ENCODE measurements at regions not wholly inside any gene's neighbourhood (a gene's known extent, or its start where the extent isn't known, plus 50 kb on each side); places are given as distances from the start of the nearest gene placed in this dataset.

GRCh38 chr6:14582749-14583148 is 465.2 kb downstream of the CD83 start:
- TF ChIP-seq SMC3 (conservative IDR thresholded peaks at IDR 0.05; ENCODE audit: poor library complexity) (no peak), CTCF (IDR thresholded peaks at IDR 0.05; ENCODE audit: poor library complexity, severe bottlenecking) (no peak), MXI1 (conservative IDR thresholded peaks at IDR 0.05; ENCODE audit: poor library complexity, severe bottlenecking) (no peak), REST (IDR thresholded peaks at IDR 0.05; ENCODE audit: borderline replicate concordance) (no peak), EZH2 (IDR thresholded peaks at IDR 0.05; ENCODE audit: borderline replicate concordance, insufficient read depth, low read length, poor library complexity, severe bottlenecking) (no peak), RAD21 (conservative IDR thresholded peaks at IDR 0.05) (no peak), POLR2AphosphoS5 (IDR thresholded peaks at IDR 0.05) (no peak), EP300 (conservative IDR thresholded peaks at IDR 0.05; ENCODE audit: poor library complexity, severe bottlenecking) (no peak), TAF1 (IDR thresholded peaks at IDR 0.05; ENCODE audit: low read depth) (no peak)

GRCh38 chr6:14583826-14584225 is 466.3 kb downstream of the CD83 start:
- H3K4me2 ChIP-seq (ENCODE audit: low read length) = no peak overlapping the region
- H3K9ac ChIP-seq (ENCODE audit: low read length) = no peak overlapping the region
- no peaks in the 10 kb centered on the region for H3K79me2 ChIP-seq (replicated peaks; ENCODE audit: insufficient read depth, low read length)
- no peaks in the 10 kb centered on the region for H3K9me3 ChIP-seq (ENCODE audit: low read length)
- no peaks in the 10 kb centered on the region for H3K27me3 ChIP-seq (ENCODE audit: insufficient read depth, low read depth, low read length)
- H3K36me3 ChIP-seq (ENCODE audit: insufficient read depth, low read length) = no peaks in the 10 kb centered on the region
- no peaks in the 10 kb centered on the region for H3F3A ChIP-seq (ENCODE audit: insufficient read depth, low read length, poor library complexity, severe bottlenecking)
- no peak overlapping the region for H3K27ac ChIP-seq (ENCODE audit: low read length)
- H3K9me2 ChIP-seq (ENCODE audit: insufficient read depth, low read length) = no peaks in the 10 kb centered on the region
- TF ChIP-seq TAF1 (IDR thresholded peaks at IDR 0.05; ENCODE audit: low read depth) (no peak), REST (IDR thresholded peaks at IDR 0.05; ENCODE audit: borderline replicate concordance) (no peak), RAD21 (conservative IDR thresholded peaks at IDR 0.05) (no peak), POLR2AphosphoS5 (IDR thresholded peaks at IDR 0.05) (no peak), CTCF (IDR thresholded peaks at IDR 0.05; ENCODE audit: poor library complexity, severe bottlenecking) (no peak), EZH2 (IDR thresholded peaks at IDR 0.05; ENCODE audit: borderline replicate concordance, insufficient read depth, low read length, poor library complexity, severe bottlenecking) (no peak)
- no peak overlapping the region for H3K4me3 ChIP-seq (ENCODE audit: low read length)
- H4K20me1 ChIP-seq (ENCODE audit: insufficient read depth) = no peaks in the 10 kb centered on the region
- H2AFZ ChIP-seq (ENCODE audit: low read depth, low read length) = no peak overlapping the region

More at GRCh38 chr6:14582749-14583148, 465.2 kb downstream of the CD83 start:
- Histone ChIP-seq H4K20me1 (ENCODE audit: insufficient read depth) (no peaks in the 10 kb centered on the region), H3K79me2 (replicated peaks; ENCODE audit: insufficient read depth, low read length) (no peaks in the 10 kb centered on the region), H3K9ac (ENCODE audit: low read length) (no peak overlapping the region), H3F3A (ENCODE audit: insufficient read depth, low read length, poor library complexity, severe bottlenecking) (no peaks in the 10 kb centered on the region), H3K9me3 (ENCODE audit: low read length) (no peaks in the 10 kb centered on the region), H2AFZ (ENCODE audit: low read depth, low read length) (no peak overlapping the region), H3K9me2 (ENCODE audit: insufficient read depth, low read length) (no peaks in the 10 kb centered on the region), H3K27ac (ENCODE audit: low read length) (no peak overlapping the region), H3K36me3 (ENCODE audit: insufficient read depth, low read length) (no peaks in the 10 kb centered on the region), H3K27me3 (ENCODE audit: insufficient read depth, low read depth, low read length) (no peaks in the 10 kb centered on the region), H3K4me2 (ENCODE audit: low read length) (no peak overlapping the region), H3K4me3 (ENCODE audit: low read length) (no peak overlapping the region)
